Fibroblast of lung (primary cell): ENCODE measurements at regions not wholly inside any gene's neighbourhood (a gene's known extent, or its start where the extent isn't known, plus 50 kb on each side); places are given as distances from the start of the nearest gene placed in this dataset.
A peak's percentile ranks its signal among the peaks of the same experiment; 100 is the strongest.

Source experiments
- DNase-seq, 2 donors: peaks; one replicate each; pipeline versions ENCODE4 v3.0.0 to v3.0.0-alpha.2; 2010; ENCODE audit warnings: low read depth in 2 of 2
- H2AFZ ChIP-seq: 2 replicates; pipeline ENCODE4 v1.5.1; 2012; ENCODE audit warnings: low read length, control low read depth, inconsistent platforms
- H3K27ac ChIP-seq: 2 replicates; pipeline ENCODE4 v1.5.1; 2011; ENCODE audit warnings: low read length, control low read depth; ENCODE audit not compliant: insufficient read depth
- H3K27me3 ChIP-seq: 2 replicates; pipeline ENCODE4 v1.5.1; 2011; ENCODE audit warnings: mild to moderate bottlenecking, low read length; ENCODE audit not compliant: control insufficient read depth, insufficient read depth
- H3K36me3 ChIP-seq: 2 replicates; pipeline ENCODE4 v1.5.1; 2011; ENCODE audit warnings: low read length; ENCODE audit not compliant: control insufficient read depth, insufficient read depth
- H3K4me1 ChIP-seq: 2 replicates; pipeline ENCODE4 v1.5.1; 2011; ENCODE audit warnings: low read length; ENCODE audit not compliant: control insufficient read depth, insufficient read depth; ENCODE audit errors: extremely low read depth
- H3K4me2 ChIP-seq: 2 replicates; pipeline ENCODE4 v1.5.1; 2011; ENCODE audit warnings: low read length, control low read depth; ENCODE audit not compliant: insufficient read depth; ENCODE audit errors: extremely low read depth
- H3K4me3 ChIP-seq, 4 experiments: fragments of 200-600 bp in 1 of 4; sonication (generic) in 1 of 4; replicated peaks in 1 of 4; 2 replicates each; pipeline ENCODE4 v1.5.1; 2011 to 2016; ENCODE audit warnings: low read length in 4 of 4, low read depth in 3 of 4, mild to moderate bottlenecking in 3 of 4, control low read depth in 2 of 4, inconsistent platforms in 1 of 4, mixed read lengths in 1 of 4; ENCODE audit not compliant: insufficient read depth in 1 of 4; ENCODE audit errors: control extremely low read depth in 1 of 4
- H3K79me2 ChIP-seq: 2 replicates; pipeline ENCODE4 v1.5.1; 2012; ENCODE audit warnings: mild to moderate bottlenecking, low read length, inconsistent platforms; ENCODE audit not compliant: control insufficient read depth, insufficient read depth
- H3K9ac ChIP-seq: 2 replicates; pipeline ENCODE4 v1.5.1; 2011; ENCODE audit warnings: mild to moderate bottlenecking, low read length, control low read depth; ENCODE audit not compliant: insufficient read depth
- H3K9me3 ChIP-seq: 2 replicates; pipeline ENCODE4 v1.5.1; 2012; ENCODE audit warnings: low read depth, low read length; ENCODE audit not compliant: control insufficient read depth, insufficient read depth
- H4K20me1 ChIP-seq: 2 replicates; pipeline ENCODE4 v1.5.1; 2011; ENCODE audit warnings: low read length; ENCODE audit not compliant: control insufficient read depth, insufficient read depth; ENCODE audit errors: extremely low read depth
- EZH2 ChIP-seq: IDR thresholded peaks from 2 replicates; pipeline ENCODE4 v1.5.1; 2012; ENCODE audit warnings: low read length, control low read depth, mild to moderate bottlenecking; ENCODE audit errors: missing control alignments
- TF ChIP-seq, protein P1 (sequence below), 2 donors: IDR thresholded peaks in 1 of 2; conservative IDR thresholded peaks in 1 of 2; 1 replicate in 1 of 2; 2 replicates in 1 of 2; pipeline ENCODE4 v1.5.1; 2011 to 2012; ENCODE audit warnings: low read length in 2 of 2, control low read depth in 1 of 2, inconsistent platforms in 1 of 2, low read depth in 1 of 2, mild to moderate bottlenecking in 1 of 2

DNA sequence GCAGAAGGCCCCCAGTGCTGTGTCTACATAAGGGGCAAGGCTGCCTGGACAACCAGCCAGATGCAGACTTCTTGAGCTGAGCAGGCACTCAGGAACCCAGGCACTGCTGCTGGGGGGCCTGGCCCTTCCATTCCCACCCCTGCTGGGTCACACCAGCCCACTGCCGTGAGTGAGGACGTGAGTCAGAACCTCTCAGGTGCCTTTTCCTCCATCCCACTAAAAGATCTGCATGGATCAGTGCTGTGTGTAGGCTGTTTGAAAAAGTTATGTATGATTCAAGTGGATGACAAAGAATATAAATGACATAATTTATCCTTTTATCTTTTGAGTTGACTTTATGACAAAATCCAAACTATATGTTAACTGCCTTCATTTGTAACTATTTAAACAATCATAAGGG, 499.3 kb downstream of the INHBA start:
- no peak overlapping the region for H2AFZ ChIP-seq
- no peaks in the 10 kb centered on the region for H3K4me1 ChIP-seq
- H3K4me3 ChIP-seq, result no peak overlapping the region
- no peak overlapping the region for H3K9ac ChIP-seq
- no peaks in the 10 kb centered on the region for H3K9me3 ChIP-seq
- no peaks in the 10 kb centered on the region for H3K36me3 ChIP-seq
- H4K20me1 ChIP-seq, result no peaks in the 10 kb centered on the region
- TF ChIP-seq EZH2, result no peak
- TF ChIP-seq, protein P1, sequence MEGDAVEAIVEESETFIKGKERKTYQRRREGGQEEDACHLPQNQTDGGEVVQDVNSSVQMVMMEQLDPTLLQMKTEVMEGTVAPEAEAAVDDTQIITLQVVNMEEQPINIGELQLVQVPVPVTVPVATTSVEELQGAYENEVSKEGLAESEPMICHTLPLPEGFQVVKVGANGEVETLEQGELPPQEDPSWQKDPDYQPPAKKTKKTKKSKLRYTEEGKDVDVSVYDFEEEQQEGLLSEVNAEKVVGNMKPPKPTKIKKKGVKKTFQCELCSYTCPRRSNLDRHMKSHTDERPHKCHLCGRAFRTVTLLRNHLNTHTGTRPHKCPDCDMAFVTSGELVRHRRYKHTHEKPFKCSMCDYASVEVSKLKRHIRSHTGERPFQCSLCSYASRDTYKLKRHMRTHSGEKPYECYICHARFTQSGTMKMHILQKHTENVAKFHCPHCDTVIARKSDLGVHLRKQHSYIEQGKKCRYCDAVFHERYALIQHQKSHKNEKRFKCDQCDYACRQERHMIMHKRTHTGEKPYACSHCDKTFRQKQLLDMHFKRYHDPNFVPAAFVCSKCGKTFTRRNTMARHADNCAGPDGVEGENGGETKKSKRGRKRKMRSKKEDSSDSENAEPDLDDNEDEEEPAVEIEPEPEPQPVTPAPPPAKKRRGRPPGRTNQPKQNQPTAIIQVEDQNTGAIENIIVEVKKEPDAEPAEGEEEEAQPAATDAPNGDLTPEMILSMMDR (conservative IDR thresholded peaks at IDR 0.05 in 1 of 2, IDR thresholded peaks at IDR 0.05 in 1 of 2; ENCODE audit: low read depth in 1 of 2, low read length in 2 of 2), result no peak
- H3K79me2 ChIP-seq, result no peaks in the 10 kb centered on the region
- peak in 1 of 2 donors; percentile 20 for DNase-seq
- no peak overlapping the region for H3K27ac ChIP-seq
- no peaks in the 10 kb centered on the region for H3K27me3 ChIP-seq
- no peak overlapping the region for H3K4me2 ChIP-seq

DNA sequence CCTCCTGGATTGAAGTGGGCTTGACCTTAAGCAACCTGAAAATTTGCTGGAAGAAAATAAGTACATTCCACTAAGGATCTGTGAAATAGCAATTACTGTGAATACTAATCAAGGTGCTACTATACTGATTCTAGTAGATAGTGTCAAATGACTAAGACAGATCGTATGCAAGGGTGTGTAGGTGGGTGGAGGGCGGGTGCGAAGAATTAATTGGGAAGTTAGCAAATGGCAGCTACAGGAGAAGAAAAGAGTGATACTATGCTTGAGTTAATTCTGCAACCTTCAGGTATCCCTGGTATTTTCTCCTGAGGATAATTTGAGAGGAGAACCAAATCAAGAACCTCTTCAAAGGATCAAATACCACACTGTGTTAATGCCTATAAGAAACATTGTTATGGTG, 501.9 kb downstream of the INHBA start:
- no peaks in the 10 kb centered on the region for H3K27me3 ChIP-seq
- no peak overlapping the region for H3K9ac ChIP-seq
- no peak overlapping the region for H3K4me3 ChIP-seq
- no peak overlapping the region for H3K27ac ChIP-seq
- no peaks in the 10 kb centered on the region for H3K79me2 ChIP-seq
- H3K9me3 ChIP-seq, result no peaks in the 10 kb centered on the region
- H3K36me3 ChIP-seq, result no peaks in the 10 kb centered on the region
- no peaks in the 10 kb centered on the region for H4K20me1 ChIP-seq
- no peak for DNase-seq
- H3K4me1 ChIP-seq, result no peaks in the 10 kb centered on the region
- no peak overlapping the region for H2AFZ ChIP-seq
- TF ChIP-seq, protein P1 (conservative IDR thresholded peaks at IDR 0.05 in 1 of 2, IDR thresholded peaks at IDR 0.05 in 1 of 2; ENCODE audit: low read depth in 1 of 2, low read length in 2 of 2), result no peak
- TF ChIP-seq EZH2, result no peak
- H3K4me2 ChIP-seq, result no peak overlapping the region

- Histone ChIP-seq H3K4me3 (no peak overlapping the region), H3K9ac (no peak overlapping the region), H3K27ac (no peak overlapping the region), H3K79me2 (no peaks in the 10 kb centered on the region), H2AFZ (no peak overlapping the region), H3K36me3 (no peaks in the 10 kb centered on the region), H3K4me2 (no peak overlapping the region), H3K9me3 (no peaks in the 10 kb centered on the region), H3K27me3 (no peaks in the 10 kb centered on the region), H4K20me1 (no peaks in the 10 kb centered on the region), H3K4me1 (no peaks in the 10 kb centered on the region)
- no peak for DNase-seq
- no peak for TF ChIP-seq EZH2
- TF ChIP-seq, protein P1 (conservative IDR thresholded peaks at IDR 0.05 in 1 of 2, IDR thresholded peaks at IDR 0.05 in 1 of 2; ENCODE audit: low read depth in 1 of 2, low read length in 2 of 2), result no peak
Measured at GRCh38 chr7:41199136-41199535, 503.8 kb downstream of the INHBA start.
